CD4-positive, alpha-beta T cell treated with Interferon gamma for 1 hour (primary cell): ENCODE measurements at regions not wholly inside any gene's neighbourhood (a gene's known extent, or its start where the extent isn't known, plus 50 kb on each side); places are given as distances from the start of the nearest gene placed in this dataset.

Experiments used
- DNase-seq: peaks from one replicate; pipeline ENCODE4 v3.0.0-alpha.2; 2020

GRCh38 chr1:34518146-34518699, 236.6 kb upstream of the GJB5 start:
- DNase-seq, result no peak

GRCh38 chr1:34520111-34520510, 234.7 kb upstream of the GJB5 start:
- DNase-seq, result no peak

GRCh38 chr1:34524783-34525182, 230.1 kb upstream of the GJB5 start:
- no peak for DNase-seq

- no peak for DNase-seq
Measured at GRCh38 chr1:34529935-34530859, 224.7 kb upstream of the GJB5 start.

- no peak for DNase-seq
Measured at GRCh38 chr1:34532113-34532512, 222.7 kb upstream of the GJB5 start.

GRCh38 chr1:34538481-34538880, 216.4 kb upstream of the GJB5 start:
- DNase-seq, result no peak

- DNase-seq, result no peak
Measured at GRCh38 chr1:34547046-34547674, 207.7 kb upstream of the GJB5 start.

- DNase-seq, result no peak
Measured at GRCh38 chr1:34549199-34549598, 205.6 kb upstream of the GJB5 start.

- DNase-seq, result no peak
Measured at GRCh38 chr1:34578306-34578705, 176.5 kb upstream of the GJB5 start.

- DNase-seq, result no peak
Measured at GRCh38 chr1:34582356-34582755, 172.5 kb upstream of the GJB5 start.

GRCh38 chr1:34587761-34588160, 167.1 kb upstream of the GJB5 start:
- no peak for DNase-seq

GRCh38 chr1:34590211-34590623, 164.6 kb upstream of the GJB5 start:
- DNase-seq, result no peak

GRCh38 chr1:34591751-34592629, 162.9 kb upstream of the GJB5 start:
- no peak for DNase-seq

GRCh38 chr1:34597877-34598514, 156.9 kb upstream of the GJB5 start:
- no peak for DNase-seq

GRCh38 chr1:34602907-34603306, 151.9 kb upstream of the GJB5 start:
- DNase-seq, result no peak

- DNase-seq, result no peak
Measured at GRCh38 chr1:34603594-34603993, 151.3 kb upstream of the GJB5 start.

- no peak for DNase-seq
Measured at GRCh38 chr1:34606504-34606903, 148.3 kb upstream of the GJB5 start.

- DNase-seq, result no peak
Measured at GRCh38 chr1:34610063-34610462, 144.8 kb upstream of the GJB5 start.

- DNase-seq, result no peak
Measured at GRCh38 chr1:34611571-34611970, 143.3 kb upstream of the GJB5 start.

GRCh38 chr1:34612091-34612827, 142.6 kb upstream of the GJB5 start:
- DNase-seq, result no peak

- DNase-seq, result no peak
Measured at GRCh38 chr1:34617321-34618118, 137.3 kb upstream of the GJB5 start.
